ENCODE measurements at regions not wholly inside any gene's neighbourhood (a gene's known extent, or its start where the extent isn't known, plus 50 kb on each side); places are given as distances from the start of the nearest gene placed in this dataset.

DNA sequence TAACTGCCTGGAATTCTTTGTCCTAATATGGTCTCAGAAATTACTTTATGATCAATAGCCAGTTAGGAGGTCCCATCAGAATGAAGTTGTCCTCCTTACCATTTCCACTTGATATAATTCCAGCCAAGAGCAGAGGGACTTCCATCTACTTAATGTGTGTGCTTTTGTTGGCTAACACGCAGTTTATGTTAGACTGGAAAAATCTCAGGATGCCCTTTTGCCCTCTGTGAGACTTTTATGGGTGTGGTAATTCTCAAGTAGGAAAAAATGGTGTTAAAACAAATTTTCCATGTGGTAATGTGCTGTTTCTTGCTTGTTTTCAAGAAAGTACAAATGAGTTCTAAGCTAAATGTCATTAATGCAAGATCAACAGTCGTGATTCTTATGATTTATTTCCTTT, 327.1 kb downstream of the MTRR start:
- TF ChIP-seq, protein P1, sequence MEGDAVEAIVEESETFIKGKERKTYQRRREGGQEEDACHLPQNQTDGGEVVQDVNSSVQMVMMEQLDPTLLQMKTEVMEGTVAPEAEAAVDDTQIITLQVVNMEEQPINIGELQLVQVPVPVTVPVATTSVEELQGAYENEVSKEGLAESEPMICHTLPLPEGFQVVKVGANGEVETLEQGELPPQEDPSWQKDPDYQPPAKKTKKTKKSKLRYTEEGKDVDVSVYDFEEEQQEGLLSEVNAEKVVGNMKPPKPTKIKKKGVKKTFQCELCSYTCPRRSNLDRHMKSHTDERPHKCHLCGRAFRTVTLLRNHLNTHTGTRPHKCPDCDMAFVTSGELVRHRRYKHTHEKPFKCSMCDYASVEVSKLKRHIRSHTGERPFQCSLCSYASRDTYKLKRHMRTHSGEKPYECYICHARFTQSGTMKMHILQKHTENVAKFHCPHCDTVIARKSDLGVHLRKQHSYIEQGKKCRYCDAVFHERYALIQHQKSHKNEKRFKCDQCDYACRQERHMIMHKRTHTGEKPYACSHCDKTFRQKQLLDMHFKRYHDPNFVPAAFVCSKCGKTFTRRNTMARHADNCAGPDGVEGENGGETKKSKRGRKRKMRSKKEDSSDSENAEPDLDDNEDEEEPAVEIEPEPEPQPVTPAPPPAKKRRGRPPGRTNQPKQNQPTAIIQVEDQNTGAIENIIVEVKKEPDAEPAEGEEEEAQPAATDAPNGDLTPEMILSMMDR (IDR thresholded peaks at IDR 0.05; ENCODE audit: insufficient read depth, low read length, poor library complexity, severe bottlenecking) = no peak
- no peak for TF ChIP-seq EZH2phosphoT487 (conservative IDR thresholded peaks at IDR 0.05; ENCODE audit: low read length)
